ENCODE measurements at regions not wholly inside any gene's neighbourhood (a gene's known extent, or its start where the extent isn't known, plus 50 kb on each side); places are given as distances from the start of the nearest gene placed in this dataset.

GRCh38 chr12:107411792-107412535, 273.6 kb upstream of the PWP1 start:
- H3K27me3 Mint-ChIP-seq: no peaks in the 10 kb centered on the region
- no peak overlapping the region for H3K27ac ChIP-seq (ENCODE audit: low read depth, low read length)
- no peaks in the 10 kb centered on the region for H3K9me3 ChIP-seq (ENCODE audit: control insufficient read depth in 1 of 2, low read length in 2 of 2)
- no peak for DNase-seq
- peaks cover 0 to 13% of the 10 kb centered on the region in 2 donors for H3K36me3 Mint-ChIP-seq
- no peaks in the 10 kb centered on the region for H3K27me3 ChIP-seq (ENCODE audit: insufficient read depth, low read length)
- peaks cover 0 to 8% (median 2%) of the 10 kb centered on the region in 4 donors for H3K4me1 Mint-ChIP-seq
- no peaks in the 10 kb centered on the region for H3K36me3 ChIP-seq (ENCODE audit: insufficient read depth, low read length)
- ChIA-PET POLR2A (ENCODE audit: partially characterized antibody) (no interaction called here), CTCF (ENCODE audit: partially characterized antibody) (interaction anchor here (1.5 kb wide), 1 partner anchor 9 kb away, joined by 3 read pairs; no protein-coding TSS in a partner anchor)
- H3K27ac Mint-ChIP-seq: no peak overlapping the region
- no peak overlapping the region for H3K4me3 ChIP-seq (ENCODE audit: low read length in 2 of 2)
- intact Hi-C loops (cut with micrococcal nuclease): no loop called here
- no peak overlapping the region for H3K4me3 Mint-ChIP-seq
- no peaks in the 10 kb centered on the region for H3K9me3 Mint-ChIP-seq
- H3K4me1 ChIP-seq (ENCODE audit: insufficient read depth, low read length): no peaks in the 10 kb centered on the region

- intact Hi-C loops (cut with micrococcal nuclease): no loop called here
- Histone ChIP-seq H3K4me3 (ENCODE audit: low read length in 2 of 2) (no peak overlapping the region), H3K9me3 (ENCODE audit: control insufficient read depth in 1 of 2, low read length in 2 of 2) (no peaks in the 10 kb centered on the region), H3K36me3 (ENCODE audit: insufficient read depth, low read length) (no peaks in the 10 kb centered on the region), H3K4me1 (ENCODE audit: insufficient read depth, low read length) (no peaks in the 10 kb centered on the region), H3K27me3 (ENCODE audit: insufficient read depth, low read length) (no peaks in the 10 kb centered on the region), H3K27ac (ENCODE audit: low read depth, low read length) (no peak overlapping the region)
- Mint-ChIP-seq H3K27me3 (no peaks in the 10 kb centered on the region), H3K27ac (no peak overlapping the region), H3K4me1 (peaks cover under 1 to 8% (median 5%) of the 10 kb centered on the region in 4 donors), H3K4me3 (no peak overlapping the region), H3K9me3 (peaks cover 0 to 2% (median 0%) of the 10 kb centered on the region in 8 donors), H3K36me3 (peaks cover 4 to 36% of the 10 kb centered on the region in 2 donors)
- ChIA-PET CTCF (ENCODE audit: partially characterized antibody) (interaction anchor here (1.1 kb wide), 1 partner anchor 12 kb away, joined by 3 read pairs; no protein-coding TSS in a partner anchor), POLR2A (ENCODE audit: partially characterized antibody) (no interaction called here)
- no peak for DNase-seq
These were observed 270.5 kb upstream of the PWP1 start for GRCh38 chr12:107415071-107415470.

GRCh38 chr12:107415834-107416233, 269.8 kb upstream of the PWP1 start:
- Mint-ChIP-seq H3K9me3 (peaks cover 0 to 3% (median 0%) of the 10 kb centered on the region in 8 donors), H3K4me3 (no peak overlapping the region), H3K4me1 (peaks cover 2 to 6% (median 3%) of the 10 kb centered on the region in 4 donors), H3K27me3 (no peaks in the 10 kb centered on the region), H3K36me3 (peaks cover 4 to 41% of the 10 kb centered on the region in 2 donors), H3K27ac (peak overlapping the region in 1 of 7 donors; percentile 74)
- H3K4me1 ChIP-seq (ENCODE audit: insufficient read depth, low read length): no peaks in the 10 kb centered on the region
- DNase-seq: no peak
- H3K9me3 ChIP-seq (ENCODE audit: control insufficient read depth in 1 of 2, low read length in 2 of 2): no peaks in the 10 kb centered on the region
- intact Hi-C loops (cut with micrococcal nuclease): no loop called here
- CTCF ChIA-PET (ENCODE audit: partially characterized antibody): interaction anchor here (1.1 kb wide), 1 partner anchor 13 kb away, joined by 3 read pairs; no protein-coding TSS in a partner anchor
- H3K4me3 ChIP-seq (ENCODE audit: low read length in 2 of 2): no peak overlapping the region
- POLR2A ChIA-PET (ENCODE audit: partially characterized antibody): no interaction called here
- no peaks in the 10 kb centered on the region for H3K36me3 ChIP-seq (ENCODE audit: insufficient read depth, low read length)
- H3K27me3 ChIP-seq (ENCODE audit: insufficient read depth, low read length): no peaks in the 10 kb centered on the region
- H3K27ac ChIP-seq (ENCODE audit: low read depth, low read length): no peak overlapping the region

GRCh38 chr12:107417004-107417403, 268.6 kb upstream of the PWP1 start:
- Mint-ChIP-seq H3K9me3 (peaks cover 0 to 3% (median 0%) of the 10 kb centered on the region in 8 donors), H3K4me1 (peaks cover 3 to 6% (median 4%) of the 10 kb centered on the region in 4 donors), H3K36me3 (peaks cover 4 to 42% of the 10 kb centered on the region in 2 donors), H3K27me3 (no peaks in the 10 kb centered on the region), H3K27ac (no peak overlapping the region), H3K4me3 (no peak overlapping the region)
- ChIA-PET CTCF (ENCODE audit: partially characterized antibody) (interaction anchor here (1.4 kb wide), 1 partner anchor 285 kb away, joined by 3 read pairs; no protein-coding TSS in a partner anchor), POLR2A (ENCODE audit: partially characterized antibody) (no interaction called here)
- no peak for DNase-seq
- no peaks in the 10 kb centered on the region for H3K27me3 ChIP-seq (ENCODE audit: insufficient read depth, low read length)
- H3K4me1 ChIP-seq (ENCODE audit: insufficient read depth, low read length): no peaks in the 10 kb centered on the region
- no peaks in the 10 kb centered on the region for H3K9me3 ChIP-seq (ENCODE audit: control insufficient read depth in 1 of 2, low read length in 2 of 2)
- intact Hi-C loops (cut with micrococcal nuclease): no loop called here
- no peaks in the 10 kb centered on the region for H3K36me3 ChIP-seq (ENCODE audit: insufficient read depth, low read length)
- H3K4me3 ChIP-seq (ENCODE audit: low read length in 2 of 2): no peak overlapping the region
- H3K27ac ChIP-seq (ENCODE audit: low read depth, low read length): no peak overlapping the region

GRCh38 chr12:107418981-107419380, 266.6 kb upstream of the PWP1 start:
- H3K4me1 Mint-ChIP-seq: peaks cover 5 to 14% (median 7%) of the 10 kb centered on the region in 4 donors
- intact Hi-C loops (cut with micrococcal nuclease): no loop called here
- Histone ChIP-seq H3K4me3 (ENCODE audit: low read length in 2 of 2) (no peak overlapping the region), H3K9me3 (ENCODE audit: control insufficient read depth in 1 of 2, low read length in 2 of 2) (no peaks in the 10 kb centered on the region), H3K4me1 (ENCODE audit: insufficient read depth, low read length) (no peaks in the 10 kb centered on the region), H3K36me3 (ENCODE audit: insufficient read depth, low read length) (no peaks in the 10 kb centered on the region), H3K27ac (ENCODE audit: low read depth, low read length) (no peak overlapping the region), H3K27me3 (ENCODE audit: insufficient read depth, low read length) (no peaks in the 10 kb centered on the region)
- H3K27ac Mint-ChIP-seq: no peak overlapping the region
- no peak overlapping the region for H3K4me3 Mint-ChIP-seq
- H3K9me3 Mint-ChIP-seq: peaks cover 0 to 3% (median 0%) of the 10 kb centered on the region in 8 donors
- POLR2A ChIA-PET (ENCODE audit: partially characterized antibody): no interaction called here
- no peak for DNase-seq
- H3K27me3 Mint-ChIP-seq: no peaks in the 10 kb centered on the region
- CTCF ChIA-PET (ENCODE audit: partially characterized antibody): no interaction called here
- H3K36me3 Mint-ChIP-seq: peaks cover 9 to 42% of the 10 kb centered on the region in 2 donors

DNA sequence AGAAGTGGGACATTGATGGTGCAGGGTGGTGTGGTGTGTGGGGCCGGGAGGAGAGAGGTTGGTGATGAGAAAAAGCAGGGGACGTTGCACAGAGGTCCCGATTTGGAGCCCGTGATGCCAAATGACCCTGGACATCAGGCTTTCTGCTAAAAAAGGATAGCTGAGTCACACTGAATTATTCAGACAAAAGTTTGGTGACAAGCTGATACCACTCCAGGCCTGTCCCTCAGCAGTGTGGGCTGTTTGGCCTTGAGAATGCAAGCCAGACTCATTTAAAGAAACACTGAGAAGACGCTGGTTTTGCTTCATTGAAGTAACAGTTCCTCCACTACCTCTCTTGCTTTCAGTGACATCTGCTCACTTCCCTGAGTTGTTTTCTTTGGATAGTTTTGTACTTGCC, 262.1 kb upstream of the PWP1 start:
- Histone ChIP-seq H3K4me1 (ENCODE audit: insufficient read depth, low read length) (no peaks in the 10 kb centered on the region), H3K27me3 (ENCODE audit: insufficient read depth, low read length) (no peaks in the 10 kb centered on the region), H3K4me3 (ENCODE audit: low read length in 2 of 2) (no peak overlapping the region), H3K36me3 (ENCODE audit: insufficient read depth, low read length) (no peaks in the 10 kb centered on the region), H3K9me3 (ENCODE audit: control insufficient read depth in 1 of 2, low read length in 2 of 2) (no peaks in the 10 kb centered on the region), H3K27ac (ENCODE audit: low read depth, low read length) (no peak overlapping the region)
- intact Hi-C loops (cut with micrococcal nuclease): no loop called here
- Mint-ChIP-seq H3K36me3 (peaks cover 10 to 22% of the 10 kb centered on the region in 2 donors), H3K4me3 (no peak overlapping the region), H3K27me3 (no peaks in the 10 kb centered on the region), H3K4me1 (peaks cover 8 to 21% (median 12%) of the 10 kb centered on the region in 4 donors), H3K9me3 (peaks cover 0 to 5% (median 0%) of the 10 kb centered on the region in 8 donors), H3K27ac (no peak overlapping the region)
- CTCF ChIA-PET (ENCODE audit: partially characterized antibody): no interaction called here
- no peak for DNase-seq
- POLR2A ChIA-PET (ENCODE audit: partially characterized antibody): no interaction called here

- Histone ChIP-seq H3K4me3 (ENCODE audit: low read length in 2 of 2) (no peak overlapping the region), H3K27ac (ENCODE audit: low read depth, low read length) (no peak overlapping the region), H3K36me3 (ENCODE audit: insufficient read depth, low read length) (no peaks in the 10 kb centered on the region), H3K4me1 (ENCODE audit: insufficient read depth, low read length) (peaks cover 7% of the 10 kb centered on the region), H3K9me3 (ENCODE audit: control insufficient read depth in 1 of 2, low read length in 2 of 2) (no peaks in the 10 kb centered on the region), H3K27me3 (ENCODE audit: insufficient read depth, low read length) (no peaks in the 10 kb centered on the region)
- H3K36me3 Mint-ChIP-seq: peaks cover 7% of the 10 kb centered on the region in 2 donors
- H3K4me3 Mint-ChIP-seq: no peak overlapping the region
- CTCF ChIA-PET (ENCODE audit: partially characterized antibody): no interaction called here
- intact Hi-C loops (cut with micrococcal nuclease): no loop called here
- no peaks in the 10 kb centered on the region for H3K27me3 Mint-ChIP-seq
- H3K9me3 Mint-ChIP-seq: peaks cover 0 to 5% (median 0%) of the 10 kb centered on the region in 8 donors
- peaks cover 16 to 53% (median 27%) of the 10 kb centered on the region in 4 donors for H3K4me1 Mint-ChIP-seq
- POLR2A ChIA-PET (ENCODE audit: partially characterized antibody): no interaction called here
- no peak for DNase-seq
- peak overlapping the region in 1 of 7 donors; percentile 51 for H3K27ac Mint-ChIP-seq
These were observed 256.4 kb upstream of the PWP1 start for GRCh38 chr12:107429006-107429705.
